RWPE2 (cell line): ENCODE measurements at regions not wholly inside any gene's neighbourhood (a gene's known extent, or its start where the extent isn't known, plus 50 kb on each side); places are given as distances from the start of the nearest gene placed in this dataset.

Source experiments
- ATAC-seq: fragments of 200-7000 bp; cut with Tn5 transposase; 3 replicates; pipeline ENCODE4 v1.9.1; 2021; ENCODE audit warnings: low read depth
- DNase-seq: peaks from one replicate; pipeline ENCODE4 v3.0.0-alpha.2; 2020; ENCODE audit warnings: low spot score
- H3K27ac ChIP-seq: fragments of 450-650 bp; 2 replicates; pipeline ENCODE4 v1.5.1; 2017; ENCODE audit warnings: mild to moderate bottlenecking; ENCODE audit not compliant: poor library complexity, severe bottlenecking
- H3K27me3 ChIP-seq: fragments of 250-450 bp; sonication (Bioruptor Pico); 2 replicates; pipeline ENCODE4 v1.5.1; 2021; ENCODE audit warnings: mild to moderate bottlenecking, moderate library complexity; ENCODE audit not compliant: insufficient read depth, poor library complexity, severe bottlenecking
- H3K36me3 ChIP-seq: fragments of 250-450 bp; sonication (Bioruptor Pico); 2 replicates; pipeline ENCODE4 v1.5.1; 2020; ENCODE audit warnings: low read depth, mild to moderate bottlenecking, moderate library complexity
- H3K4me1 ChIP-seq: fragments of 250-450 bp; sonication (Bioruptor Pico); 2 replicates; pipeline ENCODE4 v1.5.1; 2021; ENCODE audit warnings: mild to moderate bottlenecking, moderate library complexity; ENCODE audit not compliant: insufficient read depth, poor library complexity, severe bottlenecking
- H3K4me3 ChIP-seq: fragments of 250-450 bp; sonication (Bioruptor Pico); 2 replicates; pipeline ENCODE4 v1.5.1; 2021; ENCODE audit warnings: mild to moderate bottlenecking, moderate library complexity; ENCODE audit not compliant: severe bottlenecking
- H3K9me3 ChIP-seq: fragments of 250-450 bp; sonication (Bioruptor Pico); 2 replicates; pipeline ENCODE4 v1.5.1; 2021; ENCODE audit warnings: mild to moderate bottlenecking, moderate library complexity; ENCODE audit not compliant: severe bottlenecking
- CTCF ChIP-seq: fragments of 450-650 bp; IDR thresholded peaks from one replicate; pipeline ENCODE4 v1.5.1; 2017; ENCODE audit warnings: mild to moderate bottlenecking, moderate library complexity; ENCODE audit not compliant: poor library complexity, severe bottlenecking

GRCh38 chr3:117928836-117929235 lies 1105.8 kb downstream of the IGSF11 start:
- Histone ChIP-seq H3K27ac (no peak overlapping the region), H3K4me1 (no peaks in the 10 kb centered on the region), H3K9me3 (no peaks in the 10 kb centered on the region), H3K27me3 (no peaks in the 10 kb centered on the region), H3K4me3 (no peak overlapping the region), H3K36me3 (no peaks in the 10 kb centered on the region)
- DNase-seq (no peak), ATAC-seq (no peak)
- no peak for TF ChIP-seq CTCF

GRCh38 chr3:117932441-117932840 lies 1102.2 kb downstream of the IGSF11 start:
- no peak for ATAC-seq
- no peaks in the 10 kb centered on the region for H3K27me3 ChIP-seq
- DNase-seq: no peak
- no peaks in the 10 kb centered on the region for H3K36me3 ChIP-seq
- no peak for TF ChIP-seq CTCF
- H3K4me1 ChIP-seq: no peaks in the 10 kb centered on the region
- H3K4me3 ChIP-seq: no peak overlapping the region
- H3K27ac ChIP-seq: no peak overlapping the region
- no peaks in the 10 kb centered on the region for H3K9me3 ChIP-seq

GRCh38 chr3:117936159-117936558 lies 1098.5 kb downstream of the IGSF11 start:
- no peak for TF ChIP-seq CTCF
- ATAC-seq (no peak), DNase-seq (no peak)
- no peaks in the 10 kb centered on the region for H3K9me3 ChIP-seq
- no peak overlapping the region for H3K4me3 ChIP-seq
- H3K27me3 ChIP-seq: no peaks in the 10 kb centered on the region
- H3K4me1 ChIP-seq: no peaks in the 10 kb centered on the region
- no peaks in the 10 kb centered on the region for H3K36me3 ChIP-seq
- no peak overlapping the region for H3K27ac ChIP-seq

GRCh38 chr3:117938974-117939373 lies 1095.7 kb downstream of the IGSF11 start:
- no peak for ATAC-seq
- no peak overlapping the region for H3K27ac ChIP-seq
- no peak for DNase-seq
- no peak overlapping the region for H3K4me3 ChIP-seq
- no peaks in the 10 kb centered on the region for H3K36me3 ChIP-seq
- no peak for TF ChIP-seq CTCF
- H3K4me1 ChIP-seq: no peaks in the 10 kb centered on the region
- H3K27me3 ChIP-seq: no peaks in the 10 kb centered on the region
- no peaks in the 10 kb centered on the region for H3K9me3 ChIP-seq

- Histone ChIP-seq H3K27ac (no peak overlapping the region), H3K9me3 (no peaks in the 10 kb centered on the region), H3K36me3 (no peaks in the 10 kb centered on the region), H3K27me3 (no peaks in the 10 kb centered on the region), H3K4me1 (no peaks in the 10 kb centered on the region), H3K4me3 (no peak overlapping the region)
- TF ChIP-seq CTCF: no peak
- no peak for DNase-seq
- no peak for ATAC-seq
These were observed 1095.1 kb downstream of the IGSF11 start for GRCh38 chr3:117939425-117940027.
